SU-DHL-6 (cell line): ENCODE measurements at regions not wholly inside any gene's neighbourhood (a gene's known extent, or its start where the extent isn't known, plus 50 kb on each side); places are given as distances from the start of the nearest gene placed in this dataset.

Experiments
- H2AFZ ChIP-seq: fragments of 200-600 bp; sonication (generic); 2 replicates; pipeline ENCODE4 v1.6.1; 2014; ENCODE audit warnings: low read depth, mild to moderate bottlenecking, moderate library complexity, mixed read lengths, antibody characterized with exemption, low read length; ENCODE audit not compliant: severe bottlenecking
- H3F3A ChIP-seq: fragments of 200-600 bp; shearing (Covaris generic); 2 replicates; pipeline ENCODE4 v1.6.0; 2016; ENCODE audit warnings: antibody characterized with exemption, mild to moderate bottlenecking; ENCODE audit not compliant: insufficient read depth
- H3K27ac ChIP-seq: fragments of 200-600 bp; sonication (generic); 2 replicates; pipeline ENCODE4 v1.5.1; 2016; ENCODE audit warnings: low read depth, mild to moderate bottlenecking, low read length, moderate library complexity, mixed read lengths
- H3K27me3 ChIP-seq: fragments of 200-600 bp; sonication (generic), shearing (Covaris generic); 2 replicates; pipeline ENCODE4 v1.6.0; 2014; ENCODE audit warnings: mild to moderate bottlenecking, low read length
- H3K36me3 ChIP-seq: fragments of 200-600 bp; sonication (generic); 2 replicates; pipeline ENCODE4 v1.6.1; 2014; ENCODE audit warnings: mild to moderate bottlenecking, low read length, mixed read lengths
- H3K4me2 ChIP-seq: fragments of 300-600, 200-600 bp; shearing (Covaris generic), sonication (generic); 2 replicates; pipeline ENCODE4 v1.6.0; 2014; ENCODE audit warnings: low read length, low read depth, mild to moderate bottlenecking; ENCODE audit not compliant: poor library complexity, severe bottlenecking
- H3K4me3 ChIP-seq: fragments of 200-600 bp; sonication (generic); 2 replicates; pipeline ENCODE4 v1.5.1; 2014; ENCODE audit warnings: antibody characterized with exemption, low read length, mild to moderate bottlenecking, mixed read lengths; ENCODE audit not compliant: insufficient read depth, poor library complexity, severe bottlenecking
- H3K79me2 ChIP-seq: fragments of 200-600 bp; sonication (generic); 2 replicates; pipeline ENCODE4 v1.6.1; 2014; ENCODE audit warnings: mild to moderate bottlenecking, low read length, moderate library complexity; ENCODE audit not compliant: insufficient read depth
- H3K9ac ChIP-seq: fragments of 200-600 bp; sonication (generic); 2 replicates; pipeline ENCODE4 v1.7.0; 2014; ENCODE audit warnings: mild to moderate bottlenecking, low read length
- H3K9me2 ChIP-seq: fragments of 200-600 bp; sonication (generic); replicated peaks from 2 replicates; pipeline ENCODE4 v1.6.1; 2014; ENCODE audit warnings: low read length; ENCODE audit not compliant: insufficient read depth
- H3K9me3 ChIP-seq: fragments of 200-600 bp; sonication (generic); 2 replicates; pipeline ENCODE4 v1.6.1; 2014; ENCODE audit warnings: low read length, mixed read lengths; ENCODE audit not compliant: insufficient read depth
- H4K20me1 ChIP-seq: fragments of 200-600 bp; sonication (generic); 2 replicates; pipeline ENCODE4 v1.6.1; 2014; ENCODE audit warnings: low read depth, mild to moderate bottlenecking, antibody characterized with exemption, low read length, moderate library complexity, mixed read lengths
- CTCF ChIP-seq: fragments of 200-600 bp; sonication (generic); IDR thresholded peaks from one replicate; pipeline ENCODE4 v1.5.1; 2017; ENCODE audit warnings: antibody characterized with exemption, mild to moderate bottlenecking, low read length, moderate library complexity; ENCODE audit not compliant: insufficient read depth, poor library complexity, severe bottlenecking
- EZH2phosphoT487 ChIP-seq: fragments of 200-600 bp; sonication (generic), shearing (Covaris generic); conservative IDR thresholded peaks from 2 replicates; pipeline ENCODE4 v1.6.1; 2018; ENCODE audit warnings: mild to moderate bottlenecking, antibody characterized with exemption, low read length, moderate library complexity, mixed read lengths

GRCh38 chr6:122330315-122330714 is 69.1 kb upstream of the HSF2 start:
- TF ChIP-seq CTCF (no peak), EZH2phosphoT487 (no peak)
- no peak overlapping the region for H2AFZ ChIP-seq
- no peak overlapping the region for H3K4me3 ChIP-seq
- no peaks in the 10 kb centered on the region for H4K20me1 ChIP-seq
- H3K27me3 ChIP-seq: no peaks in the 10 kb centered on the region
- H3K79me2 ChIP-seq: no peaks in the 10 kb centered on the region
- no peaks in the 10 kb centered on the region for H3F3A ChIP-seq
- no peak overlapping the region for H3K4me2 ChIP-seq
- no peak overlapping the region for H3K27ac ChIP-seq
- no peaks in the 10 kb centered on the region for H3K9me3 ChIP-seq
- no peaks in the 10 kb centered on the region for H3K36me3 ChIP-seq
- no peaks in the 10 kb centered on the region; the same call in 1 of the 2 replicates for H3K9me2 ChIP-seq
- no peak overlapping the region for H3K9ac ChIP-seq

GRCh38 chr6:122337645-122338044 is 61.8 kb upstream of the HSF2 start:
- H3K4me3 ChIP-seq: no peak overlapping the region
- no peak overlapping the region for H3K4me2 ChIP-seq
- H3F3A ChIP-seq: no peaks in the 10 kb centered on the region
- no peaks in the 10 kb centered on the region for H3K79me2 ChIP-seq
- TF ChIP-seq CTCF (no peak), EZH2phosphoT487 (no peak)
- H4K20me1 ChIP-seq: no peaks in the 10 kb centered on the region
- H3K27me3 ChIP-seq: no peaks in the 10 kb centered on the region
- H3K36me3 ChIP-seq: no peaks in the 10 kb centered on the region
- H3K9me2 ChIP-seq: no peaks in the 10 kb centered on the region
- no peaks in the 10 kb centered on the region for H3K9me3 ChIP-seq
- H2AFZ ChIP-seq: no peak overlapping the region
- H3K9ac ChIP-seq: no peak overlapping the region
- no peak overlapping the region for H3K27ac ChIP-seq

GRCh38 chr6:122339661-122340060 is 59.8 kb upstream of the HSF2 start:
- Histone ChIP-seq H3K4me2 (no peak overlapping the region), H3K79me2 (no peaks in the 10 kb centered on the region), H3F3A (no peaks in the 10 kb centered on the region), H4K20me1 (no peaks in the 10 kb centered on the region), H3K4me3 (no peak overlapping the region), H3K9me2 (no peaks in the 10 kb centered on the region), H3K9ac (no peak overlapping the region), H3K27ac (no peak overlapping the region), H2AFZ (no peak overlapping the region), H3K36me3 (no peaks in the 10 kb centered on the region), H3K27me3 (no peaks in the 10 kb centered on the region), H3K9me3 (no peaks in the 10 kb centered on the region)
- no peak for TF ChIP-seq CTCF
- no peak for TF ChIP-seq EZH2phosphoT487
